ENCODE measurements at regions not wholly inside any gene's neighbourhood (a gene's known extent, or its start where the extent isn't known, plus 50 kb on each side); places are given as distances from the start of the nearest gene placed in this dataset.
"Not testable (repeated sequence)": the region's sequence is repeated elsewhere in the genome, so short reads cannot be mapped to it uniquely, and the experiment has no call there.

- no peak for TF ChIP-seq CTCF (IDR thresholded peaks at IDR 0.05; ENCODE audit: insufficient read depth, missing control alignments)
- DNase-seq (ENCODE audit: insufficient read length, low spot score), result no peak
- FAIRE-seq, result no peak
These were observed 87.2 kb upstream of the YWHAQ start for GRCh38 chr2:9717886-9718451.

GRCh38 chr2:9720352-9721093 is 89.7 kb upstream of the YWHAQ start:
- no peak for TF ChIP-seq CTCF (IDR thresholded peaks at IDR 0.05; ENCODE audit: insufficient read depth, missing control alignments)
- FAIRE-seq (no peak), DNase-seq (ENCODE audit: insufficient read length, low spot score) (no peak)

GRCh38 chr2:9721344-9721743 is 90.5 kb upstream of the YWHAQ start:
- no peak for DNase-seq (ENCODE audit: insufficient read length, low spot score)
- TF ChIP-seq CTCF (IDR thresholded peaks at IDR 0.05; ENCODE audit: insufficient read depth, missing control alignments), result no peak
- FAIRE-seq, result no peak

GRCh38 chr2:9722451-9722850 is 91.7 kb upstream of the YWHAQ start:
- no peak for TF ChIP-seq CTCF (IDR thresholded peaks at IDR 0.05; ENCODE audit: insufficient read depth, missing control alignments)
- FAIRE-seq (no peak), DNase-seq (ENCODE audit: insufficient read length, low spot score) (no peak)

GRCh38 chr2:9724565-9724964 is 93.8 kb upstream of the YWHAQ start:
- DNase-seq (ENCODE audit: insufficient read length, low spot score) (no peak), FAIRE-seq (no peak)
- no peak for TF ChIP-seq CTCF (IDR thresholded peaks at IDR 0.05; ENCODE audit: insufficient read depth, missing control alignments)

GRCh38 chr2:9725106-9725505 is 94.3 kb upstream of the YWHAQ start:
- FAIRE-seq (no peak), DNase-seq (ENCODE audit: insufficient read length, low spot score) (no peak)
- no peak for TF ChIP-seq CTCF (IDR thresholded peaks at IDR 0.05; ENCODE audit: insufficient read depth, missing control alignments)

GRCh38 chr2:9726016-9726415 is 95.2 kb upstream of the YWHAQ start:
- not testable (repeated sequence) for DNase-seq (ENCODE audit: insufficient read length, low spot score); FAIRE-seq

GRCh38 chr2:9730523-9730922 is 99.7 kb upstream of the YWHAQ start:
- DNase-seq (ENCODE audit: insufficient read length, low spot score); FAIRE-seq: not testable (repeated sequence)

Measured in D721Med (cell line).